Stomach (tissue), 8 donors: ENCODE measurements at regions not wholly inside any gene's neighbourhood (a gene's known extent, or its start where the extent isn't known, plus 50 kb on each side); places are given as distances from the start of the nearest gene placed in this dataset.

ENCODE experiments used
- DNase-seq, 2 donors: peaks; one replicate each; pipeline versions ENCODE4 v3.0.0 to v3.0.0-alpha.2; 2013 to 2019
- H3K27ac ChIP-seq, 5 donors: fragments of 200-600 bp in 4 of 5; sonication (generic) in 4 of 5; one replicate each; pipeline ENCODE4 v1.5.1; 2013 to 2019; ENCODE audit warnings: mild to moderate bottlenecking in 1 of 5, moderate library complexity in 1 of 5
- H3K27me3 ChIP-seq, 3 donors: fragments of 200-600 bp; sonication (generic); one replicate each; pipeline ENCODE4 v1.5.1; 2017 to 2019; ENCODE audit warnings: mixed run types in 1 of 3
- H3K36me3 ChIP-seq, 4 donors: fragments of 200-600 bp; sonication (generic); 1 replicate in 3 of 4; 2 replicates in 1 of 4; pipeline ENCODE4 v1.5.1; 2016 to 2019
- H3K4me1 ChIP-seq, 4 donors: fragments of 200-600 bp; sonication (generic); one replicate each; pipeline ENCODE4 v1.5.1; 2016 to 2019
- H3K4me3 ChIP-seq, 4 donors: fragments of 200-600 bp; sonication (generic) in 3 of 4; one replicate each; pipeline ENCODE4 v1.5.1; 2016 to 2019; ENCODE audit warnings: mild to moderate bottlenecking in 1 of 4
- H3K9me3 ChIP-seq, 4 donors: fragments of 200-600 bp; sonication (generic); one replicate each; pipeline ENCODE4 v1.5.1; 2016 to 2019
- EP300 ChIP-seq: sonication (generic); formaldehyde crosslinking; IDR thresholded peaks from one replicate; pipeline ENCODE4 v1.6.1; 2017; ENCODE audit warnings: antibody characterized with exemption
- POLR2A ChIP-seq, 4 donors: fragments of 450-650 bp; IDR thresholded peaks; one replicate each; pipeline ENCODE4 v1.6.1; 2016; ENCODE audit warnings: antibody characterized with exemption in 4 of 4, control low read depth in 2 of 4, mild to moderate bottlenecking in 1 of 4, moderate library complexity in 1 of 4
- POLR2AphosphoS5 ChIP-seq, 3 donors: sonication (generic); formaldehyde crosslinking; IDR thresholded peaks; one replicate each; pipeline ENCODE4 v1.6.1; 2016; ENCODE audit warnings: antibody characterized with exemption in 3 of 3
- WGBS, 5 donors: extraction: QIAGEN DNeasy Blood & Tissue Kit in 3 of 5; methylation state at CpG; one replicate each; pipeline versions ENCODE4 v1.1.5 to v1.1.7; 2013 to 2018; 5-methylcytosine and 5-hydroxymethylcytosine counted together
- intact Hi-C: fragments of 100-400 bp; cut with DNase I; formaldehyde crosslinking; loops from one replicate; pipeline ENCODE4 v1.15.1; 2023; ENCODE audit warnings: low total_unique reads
- TF ChIP-seq, protein P1 (sequence below), 7 experiments: fragments of 450-650 bp in 4 of 7; fragments of 200-600 bp in 3 of 7; sonication (generic) in 3 of 7; IDR thresholded peaks; one replicate each; pipeline ENCODE4 v1.5.1; 2016 to 2019; ENCODE audit warnings: antibody characterized with exemption in 7 of 7, control low read depth in 2 of 7, mild to moderate bottlenecking in 1 of 7
- donor health status: healthy with polysubstance abuse.
- donor health status: Bipolar disorder and iron deficiency.
- donor health status: healthy.

DNA sequence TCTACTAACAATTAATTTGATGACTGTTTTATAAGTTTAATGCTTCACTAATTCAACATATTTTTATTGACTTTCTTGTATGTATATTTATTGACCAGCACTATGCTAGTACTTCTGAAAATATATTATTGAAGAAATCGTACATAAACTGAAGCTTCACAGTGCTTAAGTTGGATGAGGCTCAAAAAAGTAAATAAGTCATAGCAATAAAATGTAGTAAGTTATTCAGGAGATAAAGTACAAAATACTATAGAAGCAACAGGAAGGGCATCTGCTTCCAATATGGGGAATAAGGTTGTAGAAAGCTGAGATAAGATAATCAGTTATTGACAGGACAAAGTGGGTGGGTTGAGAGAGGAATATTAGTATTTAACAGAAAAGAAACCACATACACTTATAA is 944.9 kb upstream of the MIR17HG start:
- peaks cover 0 to 46% (median 11%) of the 10 kb centered on the region in 4 donors for H3K9me3 ChIP-seq

DNA sequence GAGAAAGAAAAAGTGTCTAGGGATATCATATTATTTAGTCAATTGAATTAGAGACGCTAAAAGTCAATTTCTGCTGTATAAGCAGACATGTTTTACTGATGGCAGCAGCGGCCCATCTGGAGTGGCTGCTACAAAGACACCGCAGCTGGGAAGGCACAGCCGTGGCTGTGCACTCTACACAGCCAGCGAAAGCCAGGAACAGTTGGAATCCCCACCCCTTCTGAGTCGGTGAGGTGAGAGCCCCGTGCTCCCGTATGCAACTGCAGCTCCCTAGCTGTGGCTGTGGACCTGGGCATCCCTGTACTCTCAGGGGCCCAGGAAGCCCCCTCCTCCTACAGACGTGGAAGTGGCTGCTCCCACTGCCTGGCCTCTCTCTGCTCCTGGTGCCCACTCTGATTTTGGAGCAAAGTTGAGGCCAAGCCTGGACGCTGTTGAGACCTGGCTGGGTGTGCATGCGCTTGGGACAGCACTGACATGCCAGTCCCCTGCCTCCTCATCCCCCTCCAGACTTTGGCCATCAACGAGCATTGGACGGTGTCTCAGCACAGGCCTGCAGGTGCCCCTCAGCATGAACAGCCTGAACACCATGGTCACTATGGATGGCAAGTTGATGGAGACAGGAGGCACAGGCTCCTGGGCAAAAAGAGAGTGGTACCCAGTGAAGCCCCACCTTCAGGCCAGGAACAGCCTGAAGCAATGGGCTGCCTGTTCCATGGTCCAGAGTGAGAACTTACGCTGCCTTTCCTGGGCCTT is 944.0 kb upstream of the MIR17HG start:
- WGBS, 5 donors: 75 to 92% (median 89%) methylated on average over 11 to 14 of the region's 14 CpGs
- DNase-seq: no peak
- no peak overlapping the region for H3K4me3 ChIP-seq
- intact Hi-C loops: no loop called here
- no peak for TF ChIP-seq POLR2A (IDR thresholded peaks at IDR 0.05)
- TF ChIP-seq, protein P1, sequence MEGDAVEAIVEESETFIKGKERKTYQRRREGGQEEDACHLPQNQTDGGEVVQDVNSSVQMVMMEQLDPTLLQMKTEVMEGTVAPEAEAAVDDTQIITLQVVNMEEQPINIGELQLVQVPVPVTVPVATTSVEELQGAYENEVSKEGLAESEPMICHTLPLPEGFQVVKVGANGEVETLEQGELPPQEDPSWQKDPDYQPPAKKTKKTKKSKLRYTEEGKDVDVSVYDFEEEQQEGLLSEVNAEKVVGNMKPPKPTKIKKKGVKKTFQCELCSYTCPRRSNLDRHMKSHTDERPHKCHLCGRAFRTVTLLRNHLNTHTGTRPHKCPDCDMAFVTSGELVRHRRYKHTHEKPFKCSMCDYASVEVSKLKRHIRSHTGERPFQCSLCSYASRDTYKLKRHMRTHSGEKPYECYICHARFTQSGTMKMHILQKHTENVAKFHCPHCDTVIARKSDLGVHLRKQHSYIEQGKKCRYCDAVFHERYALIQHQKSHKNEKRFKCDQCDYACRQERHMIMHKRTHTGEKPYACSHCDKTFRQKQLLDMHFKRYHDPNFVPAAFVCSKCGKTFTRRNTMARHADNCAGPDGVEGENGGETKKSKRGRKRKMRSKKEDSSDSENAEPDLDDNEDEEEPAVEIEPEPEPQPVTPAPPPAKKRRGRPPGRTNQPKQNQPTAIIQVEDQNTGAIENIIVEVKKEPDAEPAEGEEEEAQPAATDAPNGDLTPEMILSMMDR (IDR thresholded peaks at IDR 0.05): no peak
- TF ChIP-seq POLR2AphosphoS5 (IDR thresholded peaks at IDR 0.05): no peak
- TF ChIP-seq EP300: no peak
- no peak overlapping the region for H3K27ac ChIP-seq
- H3K9me3 ChIP-seq: peaks cover 0 to 44% (median 11%) of the 10 kb centered on the region in 4 donors
- no peaks in the 10 kb centered on the region for H3K36me3 ChIP-seq
- no peaks in the 10 kb centered on the region for H3K4me1 ChIP-seq
- no peaks in the 10 kb centered on the region for H3K27me3 ChIP-seq

More for the DNA sequence above, 944.9 kb upstream of the MIR17HG start:
- TF ChIP-seq POLR2A (IDR thresholded peaks at IDR 0.05) (no peak), EP300 (no peak), POLR2AphosphoS5 (IDR thresholded peaks at IDR 0.05) (no peak)
- TF ChIP-seq, protein P1 (IDR thresholded peaks at IDR 0.05): no peak
- DNase-seq: no peak
- Histone ChIP-seq H3K4me3 (no peak overlapping the region), H3K27ac (no peak overlapping the region), H3K4me1 (no peaks in the 10 kb centered on the region), H3K27me3 (no peaks in the 10 kb centered on the region), H3K36me3 (no peaks in the 10 kb centered on the region)
- intact Hi-C loops: no loop called here
- 62 to 79% (median 69%) methylated on average over 1 of the region's 1 CpG for WGBS, 5 donors

DNA sequence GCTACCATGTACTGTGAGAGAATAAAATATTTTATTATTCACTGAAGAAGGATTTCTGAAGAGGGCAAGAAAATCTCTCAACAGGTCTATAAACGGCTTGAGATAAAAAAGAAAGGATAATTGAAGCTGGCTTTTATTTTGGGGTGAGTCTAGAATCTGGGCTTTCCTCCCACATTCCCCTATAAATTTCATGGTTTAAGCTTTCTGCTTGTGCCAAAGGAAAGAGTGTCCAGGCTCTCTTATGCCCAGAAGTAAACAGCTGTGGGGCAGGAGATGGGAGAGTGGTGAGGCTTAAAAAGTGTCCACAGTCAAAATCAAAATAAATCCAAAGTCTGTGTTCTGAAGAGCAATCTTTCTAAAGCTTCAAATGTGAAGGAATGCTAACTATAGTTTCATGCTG is 942.2 kb upstream of the MIR17HG start:
- H3K36me3 ChIP-seq: no peaks in the 10 kb centered on the region
- TF ChIP-seq POLR2AphosphoS5 (IDR thresholded peaks at IDR 0.05): no peak
- TF ChIP-seq EP300: no peak
- TF ChIP-seq POLR2A (IDR thresholded peaks at IDR 0.05): no peak
- TF ChIP-seq, protein P1 (IDR thresholded peaks at IDR 0.05): no peak
- DNase-seq: no peak
- intact Hi-C loops: no loop called here
- peaks cover 0 to 27% (median 10%) of the 10 kb centered on the region in 4 donors for H3K9me3 ChIP-seq
- no peak overlapping the region for H3K4me3 ChIP-seq
- WGBS, 5 donors: 45 to 71% (median 51%) methylated on average over 1 of the region's 1 CpG
- no peak overlapping the region for H3K27ac ChIP-seq
- no peaks in the 10 kb centered on the region for H3K27me3 ChIP-seq
- H3K4me1 ChIP-seq: no peaks in the 10 kb centered on the region

DNA sequence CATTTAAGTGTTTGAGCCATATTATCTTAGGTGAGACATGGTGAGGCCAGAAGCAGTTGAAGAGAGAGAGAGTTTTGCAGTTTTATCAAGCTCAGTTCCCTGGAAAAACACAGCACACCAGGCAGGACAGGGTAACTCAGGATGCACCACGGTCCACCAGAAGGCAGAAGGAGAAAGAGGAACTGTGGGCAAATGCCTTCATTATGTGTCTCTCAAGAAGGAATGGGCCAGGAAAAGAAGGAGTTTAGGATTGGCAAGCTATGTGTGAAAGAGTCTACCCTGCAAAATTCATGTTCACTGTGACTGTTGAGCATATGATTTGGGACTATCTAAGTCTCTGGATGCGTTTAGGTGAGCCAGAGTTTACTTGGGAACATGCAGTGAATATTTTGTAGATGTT is 934.5 kb upstream of the MIR17HG start:
- no peak overlapping the region for H3K27ac ChIP-seq
- no peaks in the 10 kb centered on the region for H3K27me3 ChIP-seq
- no peak overlapping the region for H3K4me3 ChIP-seq
- TF ChIP-seq, protein P1 (IDR thresholded peaks at IDR 0.05): no peak
- TF ChIP-seq POLR2AphosphoS5 (IDR thresholded peaks at IDR 0.05): no peak
- TF ChIP-seq POLR2A (IDR thresholded peaks at IDR 0.05): no peak
- no peak for TF ChIP-seq EP300
- no peaks in the 10 kb centered on the region for H3K4me1 ChIP-seq
- H3K36me3 ChIP-seq: no peaks in the 10 kb centered on the region
- no peak for DNase-seq
- no peaks in the 10 kb centered on the region for H3K9me3 ChIP-seq
- 49 to 68% (median 59%) methylated on average over 2 of the region's 2 CpGs for WGBS, 5 donors
- intact Hi-C loops: no loop called here
